Coronary artery (tissue), 2 donors: ENCODE measurements at regions not wholly inside any gene's neighbourhood (a gene's known extent, or its start where the extent isn't known, plus 50 kb on each side); places are given as distances from the start of the nearest gene placed in this dataset.

Experiments
- DNase-seq: peaks from one replicate; pipeline ENCODE4 v3.0.0-alpha.2; 2017; ENCODE audit warnings: low spot score
- H3K27ac ChIP-seq, 2 donors: fragments of 200-600 bp; sonication (generic); one replicate each; pipeline ENCODE4 v1.5.1; 2016 to 2019
- H3K4me3 ChIP-seq: fragments of 200-600 bp; sonication (generic); 2 replicates; pipeline ENCODE4 v1.5.1; 2016; ENCODE audit warnings: mild to moderate bottlenecking, moderate library complexity
- TF ChIP-seq, protein P1 (sequence below): fragments of 200-600 bp; sonication (generic); IDR thresholded peaks from one replicate; pipeline ENCODE4 v1.5.1; 2019; ENCODE audit warnings: antibody characterized with exemption

DNA sequence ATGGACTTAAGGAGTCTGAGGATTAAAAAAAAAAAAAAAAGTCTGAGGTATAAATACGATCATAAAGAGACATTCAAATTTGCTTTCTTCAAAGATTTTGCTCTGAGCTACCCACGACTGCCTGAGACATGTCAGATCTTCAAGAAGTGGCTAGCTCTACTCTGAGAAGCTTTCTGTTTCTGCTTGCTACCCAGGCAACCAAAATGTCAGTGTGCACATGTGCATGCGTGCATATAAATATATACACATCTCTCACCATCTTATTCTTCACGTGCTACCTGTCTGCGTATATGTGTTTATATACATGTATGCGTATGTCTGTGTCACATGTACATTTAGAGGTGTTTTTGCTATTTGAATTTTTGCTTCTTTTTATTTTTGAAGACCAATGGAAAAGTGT, 299.6 kb upstream of the STXBP5 start:
- Histone ChIP-seq H3K4me3 (no peak overlapping the region), H3K27ac (no peak overlapping the region)
- no peak for DNase-seq
- TF ChIP-seq, protein P1, sequence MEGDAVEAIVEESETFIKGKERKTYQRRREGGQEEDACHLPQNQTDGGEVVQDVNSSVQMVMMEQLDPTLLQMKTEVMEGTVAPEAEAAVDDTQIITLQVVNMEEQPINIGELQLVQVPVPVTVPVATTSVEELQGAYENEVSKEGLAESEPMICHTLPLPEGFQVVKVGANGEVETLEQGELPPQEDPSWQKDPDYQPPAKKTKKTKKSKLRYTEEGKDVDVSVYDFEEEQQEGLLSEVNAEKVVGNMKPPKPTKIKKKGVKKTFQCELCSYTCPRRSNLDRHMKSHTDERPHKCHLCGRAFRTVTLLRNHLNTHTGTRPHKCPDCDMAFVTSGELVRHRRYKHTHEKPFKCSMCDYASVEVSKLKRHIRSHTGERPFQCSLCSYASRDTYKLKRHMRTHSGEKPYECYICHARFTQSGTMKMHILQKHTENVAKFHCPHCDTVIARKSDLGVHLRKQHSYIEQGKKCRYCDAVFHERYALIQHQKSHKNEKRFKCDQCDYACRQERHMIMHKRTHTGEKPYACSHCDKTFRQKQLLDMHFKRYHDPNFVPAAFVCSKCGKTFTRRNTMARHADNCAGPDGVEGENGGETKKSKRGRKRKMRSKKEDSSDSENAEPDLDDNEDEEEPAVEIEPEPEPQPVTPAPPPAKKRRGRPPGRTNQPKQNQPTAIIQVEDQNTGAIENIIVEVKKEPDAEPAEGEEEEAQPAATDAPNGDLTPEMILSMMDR = no peak

DNA sequence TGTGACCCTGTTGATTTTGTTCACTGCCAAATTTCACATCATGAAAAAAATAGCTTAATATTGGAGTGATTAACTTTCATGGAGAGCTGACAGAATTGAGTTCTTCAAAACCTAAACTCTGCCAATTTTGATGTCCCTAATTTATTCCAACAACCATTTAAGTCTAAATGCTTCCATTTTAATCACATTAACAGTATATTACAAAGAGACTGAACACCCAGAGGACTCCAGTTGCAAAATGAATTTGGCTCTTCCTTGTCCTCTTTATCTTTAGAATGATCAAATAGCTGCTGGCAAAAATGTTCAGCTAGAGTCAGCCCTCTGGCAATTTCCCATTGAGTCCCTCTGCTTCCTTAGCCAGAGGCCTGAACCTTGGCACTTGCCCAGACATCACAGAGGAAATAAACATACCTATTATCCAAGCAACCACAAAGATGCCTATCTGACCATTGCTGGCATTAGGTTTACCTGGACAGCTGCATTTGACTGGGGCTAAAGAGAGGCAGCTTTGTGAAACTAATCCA, 299.0 kb upstream of the STXBP5 start:
- H3K4me3 ChIP-seq = no peak overlapping the region
- H3K27ac ChIP-seq = no peak overlapping the region
- TF ChIP-seq, protein P1 = no peak
- no peak for DNase-seq

DNA sequence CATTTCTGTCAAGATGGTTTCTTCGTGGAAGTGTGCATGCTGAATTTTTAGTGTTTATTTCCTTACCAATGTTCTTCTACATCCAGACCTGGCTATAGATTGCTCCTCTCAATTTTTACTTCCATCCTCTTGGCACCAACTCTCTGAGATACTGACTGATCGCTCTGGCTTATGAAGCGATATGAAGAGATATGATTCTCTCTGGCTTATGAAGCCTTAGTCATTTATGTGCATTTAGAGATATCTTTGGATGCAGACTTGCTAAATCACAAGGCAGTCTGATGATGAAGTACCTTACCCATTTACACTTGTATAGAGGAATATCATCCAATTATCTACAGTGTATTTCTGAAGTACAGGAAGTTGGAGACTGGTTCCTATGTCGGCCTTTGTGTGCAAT, 295.4 kb upstream of the STXBP5 start:
- TF ChIP-seq, protein P1 = no peak
- no peak overlapping the region for H3K27ac ChIP-seq

DNA sequence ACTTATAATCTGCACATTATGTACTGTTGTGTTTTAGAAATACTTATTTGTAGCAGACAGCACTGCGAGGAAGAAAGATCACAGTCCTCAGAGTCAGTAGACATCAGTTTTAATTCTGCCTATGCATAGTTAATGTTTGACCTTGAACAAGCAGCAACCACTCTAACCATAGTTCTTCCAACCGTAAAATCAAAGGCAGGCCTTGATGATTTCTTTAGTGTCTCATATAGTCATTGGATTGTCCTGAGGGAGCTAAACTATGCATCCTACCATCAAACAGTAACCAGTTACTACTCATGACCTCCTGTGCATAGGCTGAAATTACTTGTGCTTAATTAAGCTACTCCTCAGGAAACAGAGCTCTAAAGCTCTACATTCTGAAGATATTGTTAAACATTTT, 294.8 kb upstream of the STXBP5 start:
- TF ChIP-seq, protein P1 = no peak
- Histone ChIP-seq H3K4me3 (no peak overlapping the region), H3K27ac (no peak overlapping the region)
- no peak for DNase-seq

More for the DNA sequence above, 295.4 kb upstream of the STXBP5 start:
- H3K4me3 ChIP-seq = no peak overlapping the region
- no peak for DNase-seq

DNA sequence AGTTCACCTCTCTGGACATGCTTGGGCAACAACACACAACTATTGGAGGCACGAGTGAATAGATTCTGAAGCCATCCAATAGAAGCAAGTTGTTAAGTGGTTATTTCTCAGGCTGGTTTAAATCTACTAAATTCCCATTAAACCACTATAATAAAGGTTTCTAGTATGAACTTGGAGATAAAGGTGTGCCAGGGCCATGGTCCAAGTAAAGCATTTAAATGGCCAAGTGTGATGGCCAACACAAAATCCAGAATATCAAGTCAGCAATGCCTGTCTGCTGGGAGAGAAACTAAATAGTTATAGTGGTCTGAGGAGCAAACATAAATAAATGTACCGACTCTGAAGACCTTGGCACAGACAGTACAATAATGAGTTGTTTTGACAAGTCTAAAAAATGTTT, 294.3 kb upstream of the STXBP5 start:
- Histone ChIP-seq H3K27ac (no peak overlapping the region), H3K4me3 (no peak overlapping the region)
- TF ChIP-seq, protein P1 = no peak
- no peak for DNase-seq

DNA sequence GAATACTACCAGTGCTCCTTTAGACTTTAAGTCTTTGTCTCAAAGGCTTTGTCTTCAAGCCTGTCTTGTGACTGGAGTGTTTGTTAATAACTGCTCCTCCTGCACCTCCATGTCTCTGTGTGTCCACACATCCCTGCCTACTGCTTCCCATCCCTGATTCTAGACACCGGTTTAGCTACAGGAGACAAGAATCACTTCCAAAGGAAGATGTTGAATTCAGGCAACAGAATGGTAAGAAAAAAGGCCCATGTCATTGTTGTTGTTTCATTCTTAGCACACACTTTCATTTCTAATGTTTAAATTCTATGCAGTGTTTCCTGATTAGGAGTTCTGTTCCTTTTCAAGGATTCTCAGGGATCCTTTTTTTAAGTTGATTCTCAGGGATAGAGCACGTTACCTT, 293.6 kb upstream of the STXBP5 start:
- Histone ChIP-seq H3K27ac (no peak overlapping the region), H3K4me3 (no peak overlapping the region)
- TF ChIP-seq, protein P1 = no peak
- DNase-seq = no peak

DNA sequence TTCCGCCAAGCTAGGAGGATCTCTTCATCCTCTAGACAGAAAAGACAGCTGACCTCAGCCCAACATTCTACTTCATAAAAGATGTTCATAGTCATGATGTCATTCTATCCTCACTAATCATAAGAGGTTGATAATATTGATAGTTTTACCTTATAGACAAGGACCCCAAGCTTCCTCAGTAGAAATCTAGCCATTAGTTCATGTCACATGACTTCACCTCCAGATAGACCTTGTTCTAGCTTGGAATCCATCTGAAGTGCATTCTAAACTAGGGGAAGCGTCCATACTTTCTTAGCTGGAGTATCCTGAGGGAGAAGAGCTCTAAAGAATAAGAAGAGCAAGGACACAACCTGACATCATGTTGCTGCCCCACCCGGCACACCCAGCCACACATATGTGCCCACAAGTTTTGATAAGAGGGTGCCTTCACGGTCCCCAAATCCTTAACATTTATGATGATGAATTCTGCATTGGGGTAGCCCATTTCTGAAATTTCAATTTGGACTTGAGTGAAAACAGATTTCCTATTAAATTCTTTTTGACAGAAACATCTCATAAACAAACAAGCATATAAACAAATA, 292.5 kb upstream of the STXBP5 start:
- DNase-seq = no peak
- H3K4me3 ChIP-seq = no peak overlapping the region
- no peak overlapping the region for H3K27ac ChIP-seq
- TF ChIP-seq, protein P1 = no peak
